ENCODE measurements at regions not wholly inside any gene's neighbourhood (a gene's known extent, or its start where the extent isn't known, plus 50 kb on each side); places are given as distances from the start of the nearest gene placed in this dataset.

GRCh38 chr1:96365076-96365475 is 356.5 kb upstream of the PTBP2 start:
- no peak for TF ChIP-seq CTCF (IDR thresholded peaks at IDR 0.05)
- TF ChIP-seq POLR2AphosphoS5 (IDR thresholded peaks at IDR 0.05), result no peak

Data from sigmoid colon (tissue), 4 donors.